ENCODE measurements at regions not wholly inside any gene's neighbourhood (a gene's known extent, or its start where the extent isn't known, plus 50 kb on each side); places are given as distances from the start of the nearest gene placed in this dataset.
A peak's percentile ranks its signal among the peaks of the same experiment; 100 is the strongest.

DNA sequence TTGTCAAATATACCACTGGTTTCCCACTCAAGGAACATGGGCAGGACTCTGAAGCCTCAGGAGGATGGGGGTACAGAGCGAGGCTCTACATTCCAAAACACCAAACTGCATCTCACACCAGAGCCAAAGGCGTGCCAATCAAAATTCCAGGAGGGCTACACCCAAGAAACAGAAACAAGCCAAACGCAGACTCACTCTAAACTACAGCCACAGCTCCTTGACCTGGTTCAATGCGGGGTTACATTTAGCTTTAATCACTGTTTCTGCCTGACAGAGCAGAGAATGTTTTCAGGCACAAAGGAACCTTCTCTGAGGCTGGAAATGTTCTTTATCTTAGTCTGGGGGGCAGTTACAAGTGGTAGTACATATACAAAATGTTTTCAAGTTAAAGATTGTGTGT is 2121.5 kb upstream of the AGA start:
- DNase-seq (ENCODE audit: low spot score), result no peak

DNA sequence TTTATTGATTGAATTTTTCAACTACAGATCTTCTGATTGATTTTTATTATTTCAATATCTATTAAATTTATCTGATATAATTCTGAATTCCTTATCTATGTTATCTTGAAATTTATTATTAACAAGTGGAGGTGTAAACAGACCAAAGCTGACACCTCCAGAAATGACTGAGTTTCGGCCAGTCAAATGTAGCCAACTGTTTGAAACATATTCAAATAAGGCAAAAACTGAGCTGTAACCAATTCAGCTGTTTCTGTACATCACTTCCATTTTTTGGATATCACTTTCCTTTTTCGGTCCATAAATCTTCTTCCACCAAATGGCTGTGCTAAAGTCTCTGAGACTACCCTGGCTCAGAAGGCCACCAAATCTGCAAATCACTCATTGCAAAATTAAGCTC is 2127.3 kb upstream of the AGA start:
- no peak for DNase-seq (ENCODE audit: low spot score)

DNA sequence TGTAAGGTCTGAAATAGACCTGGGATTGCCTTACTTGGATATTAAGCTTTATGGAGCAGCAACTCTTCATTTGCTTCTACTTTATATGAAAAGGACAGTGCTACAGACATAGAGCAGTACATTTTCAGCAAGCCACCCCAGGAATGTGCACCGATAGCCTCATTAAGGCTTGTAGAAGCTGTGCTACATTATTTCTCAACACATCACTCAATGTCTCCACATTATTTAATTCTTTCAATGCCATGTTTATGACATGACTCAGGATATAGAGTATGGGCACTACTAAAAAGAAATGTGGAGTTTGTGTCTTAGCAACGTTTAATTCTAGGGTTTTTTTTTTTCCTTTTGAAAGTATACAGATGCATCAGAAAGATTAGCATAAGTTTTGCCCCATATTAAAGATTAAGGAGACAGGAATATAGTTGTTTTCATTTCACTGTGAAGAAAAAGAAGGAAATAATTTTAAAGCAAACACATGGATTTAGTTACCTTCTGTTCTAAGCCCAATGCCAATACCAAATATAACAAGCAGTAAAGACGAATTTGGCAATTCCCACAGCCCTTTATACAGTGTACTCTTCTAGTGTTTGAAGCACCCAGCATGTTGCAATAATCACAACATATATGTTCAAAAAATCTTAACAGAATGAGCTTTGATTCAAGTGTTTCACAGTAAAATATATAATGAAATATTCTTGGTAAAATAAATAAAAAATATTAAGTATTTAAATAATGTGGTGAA is 2140.1 kb upstream of the AGA start:
- DNase-seq (ENCODE audit: low spot score), result no peak

DNA sequence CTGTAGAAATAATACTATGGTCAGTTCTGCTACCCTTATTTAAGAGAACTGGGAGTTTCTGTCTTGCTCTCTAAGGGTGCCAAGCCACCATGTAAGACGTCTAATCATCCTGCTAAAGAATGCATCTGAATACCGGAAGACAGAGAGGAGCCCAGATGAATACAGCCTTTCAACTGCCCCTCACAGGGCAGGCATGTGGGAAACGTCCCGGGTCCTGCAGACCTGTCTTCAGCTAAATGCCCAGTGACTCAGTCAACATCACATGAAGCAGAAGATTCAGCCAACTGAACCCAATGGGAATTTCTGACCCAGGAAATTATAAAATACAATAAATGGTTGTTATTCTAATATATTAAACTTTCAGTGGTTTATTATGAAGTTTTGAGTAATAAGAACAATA is 2141.0 kb upstream of the AGA start:
- DNase-seq (ENCODE audit: low spot score), result no peak

DNA sequence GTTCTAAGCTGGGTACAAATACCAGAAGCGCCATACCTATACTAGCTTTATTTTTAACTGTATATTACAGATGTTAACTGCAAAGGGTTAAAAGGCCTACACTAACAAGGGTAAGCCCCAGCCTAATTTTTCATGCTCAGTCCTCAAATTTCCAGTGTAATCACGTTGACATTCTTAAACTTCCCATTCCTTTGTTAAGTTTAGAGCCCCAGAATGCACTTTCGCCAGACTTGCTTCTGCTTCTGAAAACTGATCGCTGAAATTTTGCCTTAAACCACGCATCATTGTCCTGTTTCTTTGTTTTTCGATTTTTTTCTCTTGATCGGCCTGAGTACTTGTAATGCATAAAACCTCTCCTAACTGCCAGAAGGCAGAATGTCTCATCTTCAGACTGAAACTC is 2141.9 kb upstream of the AGA start:
- no peak for DNase-seq (ENCODE audit: low spot score)

DNA sequence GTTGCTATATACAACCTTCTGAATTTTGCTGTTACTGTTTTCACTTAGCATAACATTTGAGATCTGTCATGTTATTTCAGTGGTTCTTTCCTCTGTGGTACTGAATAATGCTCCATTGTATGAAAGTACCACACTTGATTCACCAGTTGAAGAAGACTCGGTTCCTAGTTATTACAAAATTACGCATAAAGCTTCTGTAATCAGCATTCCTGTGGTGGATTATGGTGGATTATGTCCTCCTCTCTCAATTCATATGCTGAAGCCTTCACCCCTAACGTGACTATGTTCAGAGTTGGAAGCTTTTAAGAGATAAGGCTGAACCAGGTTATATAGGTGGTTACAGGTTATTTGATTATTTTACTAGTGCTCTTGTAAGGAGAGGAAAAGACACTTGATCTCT is 2143.5 kb upstream of the AGA start:
- DNase-seq (ENCODE audit: low spot score), result no peak

DNA sequence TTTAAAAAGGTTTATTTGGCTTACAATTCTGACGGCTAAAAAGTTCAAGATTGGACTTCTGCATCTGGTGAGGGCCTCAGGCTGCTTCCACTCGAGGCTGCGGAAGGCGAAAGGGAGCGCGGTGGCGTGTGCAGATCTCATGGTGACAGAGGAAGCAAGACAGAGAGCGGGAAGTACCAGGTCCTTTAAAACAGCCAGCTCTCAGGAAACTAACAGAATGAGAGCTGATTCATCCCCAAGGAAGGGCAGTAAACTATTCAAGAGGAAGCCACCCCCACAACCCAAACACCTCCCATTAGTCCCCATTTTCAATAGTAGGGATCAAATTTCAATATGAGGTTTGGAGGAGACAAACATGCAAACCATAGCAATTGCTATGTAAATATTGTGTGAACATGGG is 2144.2 kb upstream of the AGA start:
- DNase-seq (ENCODE audit: low spot score), result no peak

DNA sequence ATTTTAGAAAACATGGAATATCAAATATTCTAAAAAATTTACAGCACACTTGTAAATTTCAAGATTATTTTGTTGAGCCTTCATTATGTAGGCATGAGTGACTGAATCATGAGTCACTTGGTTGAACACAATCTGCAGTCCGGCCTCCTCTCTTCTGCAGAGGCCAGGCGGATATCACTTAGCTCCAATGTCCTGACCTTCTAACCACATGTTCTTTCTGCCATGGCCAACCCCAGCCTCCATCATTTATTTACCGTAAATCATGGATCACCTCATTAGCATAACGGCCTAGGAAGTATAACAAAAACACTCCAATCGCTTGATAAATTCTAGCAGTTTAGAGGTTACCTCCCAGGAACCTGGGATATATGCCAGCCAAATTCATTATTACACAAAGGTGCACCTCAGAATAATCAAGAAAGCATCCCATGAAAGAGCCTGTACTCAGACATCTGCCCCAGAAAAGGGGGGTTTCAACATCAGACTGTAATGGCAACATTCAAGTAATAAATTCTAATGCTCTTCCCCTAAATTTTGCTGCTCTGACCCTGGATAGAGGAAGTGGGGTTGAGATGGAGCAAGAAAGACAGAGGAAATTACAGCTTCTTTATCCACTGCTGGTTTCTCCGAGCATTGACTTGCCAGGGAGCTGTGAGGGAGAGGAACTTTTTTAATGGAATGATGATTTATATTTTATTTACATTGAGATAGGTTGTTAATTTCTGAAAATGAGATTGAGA is 2153.6 kb upstream of the AGA start:
- no peak for DNase-seq (ENCODE audit: low spot score)

DNA sequence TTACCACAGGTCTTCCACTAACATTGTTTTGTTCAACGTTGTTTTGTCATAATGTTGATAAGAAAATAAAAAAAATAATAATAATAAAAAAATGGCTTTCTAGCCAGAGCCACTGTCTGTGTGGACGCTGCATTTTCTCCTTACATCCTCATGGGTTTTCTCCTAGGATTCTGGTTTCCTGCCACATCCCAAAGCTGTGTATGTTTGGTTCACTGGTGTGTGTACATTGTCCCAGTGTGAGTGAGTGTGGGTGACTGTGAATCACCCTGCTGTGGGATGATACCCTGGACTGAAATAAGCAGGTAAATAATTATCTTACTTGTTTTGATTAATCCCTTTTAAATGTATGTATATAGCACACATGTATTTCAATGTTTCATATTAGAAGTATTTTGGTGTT is 2154.4 kb upstream of the AGA start:
- no peak for DNase-seq (ENCODE audit: low spot score)

DNA sequence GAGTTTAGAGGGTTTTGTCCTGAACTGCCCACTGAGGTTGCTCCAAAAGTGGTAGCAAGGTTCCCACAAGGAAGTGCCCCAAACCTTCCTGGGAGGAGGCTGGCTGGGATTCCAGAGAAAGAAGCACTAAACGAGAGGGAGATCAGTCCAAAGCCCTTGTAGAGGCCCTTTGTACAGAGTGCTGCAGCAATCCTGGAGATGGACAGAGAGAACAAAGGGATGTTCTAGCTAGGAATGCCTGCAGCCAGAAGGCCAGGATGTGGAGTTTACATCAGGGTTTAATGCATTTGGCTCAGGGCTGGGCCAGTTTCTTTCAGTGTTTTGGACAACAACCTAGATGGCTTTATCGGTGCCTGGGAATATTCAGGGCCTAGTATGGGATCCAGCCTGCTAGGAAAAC is 2155.1 kb upstream of the AGA start:
- DNase-seq (ENCODE audit: low spot score), result no peak

DNA sequence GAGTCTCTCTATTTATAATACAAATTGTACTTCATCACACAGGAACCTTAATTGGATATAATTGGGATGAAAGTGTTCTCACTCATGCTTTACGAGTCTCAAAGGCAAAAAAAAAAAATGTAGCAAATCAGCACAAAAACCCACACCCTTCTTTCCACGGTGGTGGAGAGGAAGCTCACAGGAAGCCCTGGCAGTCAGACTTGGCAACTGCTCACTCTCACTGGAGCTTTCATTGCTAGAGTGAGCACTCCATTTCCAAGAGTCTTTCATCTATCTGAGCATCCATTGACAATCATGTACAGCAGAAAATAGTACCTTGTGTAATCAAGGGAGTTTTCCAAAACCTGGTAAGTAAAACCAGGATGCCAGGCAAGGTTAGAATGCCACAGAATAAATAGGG is 2159.4 kb upstream of the AGA start:
- DNase-seq (ENCODE audit: low spot score), result no peak

DNA sequence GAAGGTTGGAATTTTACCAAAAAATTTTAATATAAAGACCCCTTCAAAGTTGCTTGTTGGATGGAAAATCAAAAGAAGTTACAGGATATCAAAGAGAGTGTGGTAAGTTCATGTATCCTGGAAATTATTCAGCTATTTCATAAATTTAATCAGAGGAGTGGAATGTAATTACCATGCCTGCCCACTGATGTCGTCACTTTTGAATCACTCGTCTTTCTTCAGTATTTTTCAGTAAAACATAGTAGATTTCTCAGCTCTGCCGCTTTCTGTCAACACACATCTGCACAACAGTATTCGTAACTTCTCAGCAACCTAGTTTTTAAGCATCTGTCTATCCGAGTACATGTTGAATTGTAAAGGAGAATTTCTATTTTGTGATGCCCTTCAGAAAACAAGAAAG is 2163.0 kb upstream of the AGA start:
- no peak for DNase-seq (ENCODE audit: low spot score)

DNA sequence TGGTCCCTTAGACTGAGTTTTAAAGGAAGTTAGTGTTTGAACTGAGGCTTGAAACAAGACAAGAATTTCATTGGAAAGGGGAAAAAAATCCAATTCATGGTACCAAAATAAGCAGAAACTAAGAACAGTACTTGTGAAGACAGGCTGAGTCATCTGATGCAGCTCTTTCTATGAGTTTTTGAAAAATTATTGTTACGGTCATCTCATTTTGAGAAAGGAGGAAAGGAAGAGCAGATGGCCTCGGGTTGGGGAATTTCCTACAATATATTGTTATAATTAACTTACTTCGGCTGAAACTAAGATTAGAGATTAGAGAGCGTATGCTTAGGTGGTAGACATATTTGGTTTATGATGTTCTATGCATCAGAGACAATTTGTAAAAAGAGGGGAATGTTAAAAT is 2164.8 kb upstream of the AGA start:
- DNase-seq (ENCODE audit: low spot score), result peak; percentile 36

DNA sequence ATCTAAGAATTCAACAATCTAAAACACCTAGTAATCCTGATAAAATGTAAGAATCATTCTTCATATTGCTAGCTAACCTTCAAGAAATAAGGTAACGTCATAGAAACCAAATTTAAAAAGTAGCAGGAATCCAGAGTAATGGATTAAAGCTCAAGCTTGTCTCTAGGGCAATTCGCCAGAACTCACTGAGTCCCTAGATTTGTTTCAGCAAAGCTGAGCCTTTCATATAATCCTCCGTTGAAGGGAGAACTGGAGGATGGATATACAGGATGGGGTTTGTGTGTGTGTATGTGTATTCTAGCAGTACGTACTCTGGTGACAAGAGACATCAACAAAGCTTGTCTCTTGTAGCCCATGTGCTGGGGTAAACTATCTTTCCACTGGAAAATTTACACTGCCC is 2173.5 kb upstream of the AGA start:
- no peak for DNase-seq (ENCODE audit: low spot score)

DNA sequence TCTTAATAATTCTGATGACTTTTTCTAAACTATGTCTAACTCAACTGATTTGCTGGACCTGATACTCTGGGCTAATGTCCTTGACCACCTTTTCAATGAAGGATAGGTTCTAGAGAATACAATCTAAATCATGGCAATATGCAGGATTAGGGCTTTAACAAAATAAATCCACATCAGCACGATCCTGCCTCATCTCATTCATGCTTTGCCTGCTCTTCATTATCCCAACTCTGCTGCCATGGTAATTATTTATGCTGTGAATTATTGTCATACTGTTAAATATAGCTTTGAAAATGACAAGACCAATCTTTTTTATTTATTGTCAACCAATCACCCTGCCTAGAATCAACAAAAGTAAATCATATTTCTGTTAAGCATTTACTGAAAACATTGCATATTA is 2176.7 kb upstream of the AGA start:
- no peak for DNase-seq (ENCODE audit: low spot score)

DNA sequence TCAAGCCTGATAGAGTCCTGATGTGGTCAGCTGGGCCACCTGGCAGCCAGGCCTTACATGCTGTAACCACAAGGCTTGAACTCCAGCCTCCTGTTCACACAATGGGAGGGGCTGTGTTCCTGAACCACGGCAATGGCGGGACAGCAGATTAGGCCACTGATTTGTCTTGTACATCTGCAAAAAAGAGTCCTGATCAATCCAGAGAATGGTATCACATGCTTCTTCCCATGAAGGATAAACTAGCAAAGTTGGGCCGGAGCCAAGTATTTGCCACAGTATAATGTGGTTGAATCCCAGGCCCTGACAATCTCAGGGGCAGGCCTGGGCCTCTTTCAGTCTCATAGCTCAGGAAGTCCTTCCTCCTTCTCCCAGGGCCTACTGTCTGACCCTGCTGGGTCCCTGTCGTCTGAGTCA is 2182.5 kb upstream of the AGA start:
- peak; percentile 10 for DNase-seq (ENCODE audit: low spot score)

DNA sequence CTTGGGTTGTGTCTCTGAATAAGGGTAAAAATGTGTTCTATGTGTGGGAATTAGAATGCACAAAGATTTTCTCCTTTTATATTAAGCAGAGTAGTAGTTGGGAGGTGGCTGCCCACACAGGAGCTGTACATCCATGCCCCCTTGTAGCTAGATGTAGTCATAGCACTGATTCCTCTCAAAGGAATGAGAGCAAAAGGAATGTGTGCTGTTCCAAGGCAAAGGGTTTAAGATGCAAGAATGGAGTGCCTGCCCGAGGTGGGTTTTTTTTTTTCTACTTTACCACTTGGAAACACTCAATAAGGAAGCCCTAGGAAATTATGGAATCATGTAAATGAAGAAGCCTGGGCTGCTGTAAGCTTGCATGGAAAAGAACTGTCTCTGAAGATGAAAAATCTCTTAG is 2183.2 kb upstream of the AGA start:
- no peak for DNase-seq (ENCODE audit: low spot score)

DNA sequence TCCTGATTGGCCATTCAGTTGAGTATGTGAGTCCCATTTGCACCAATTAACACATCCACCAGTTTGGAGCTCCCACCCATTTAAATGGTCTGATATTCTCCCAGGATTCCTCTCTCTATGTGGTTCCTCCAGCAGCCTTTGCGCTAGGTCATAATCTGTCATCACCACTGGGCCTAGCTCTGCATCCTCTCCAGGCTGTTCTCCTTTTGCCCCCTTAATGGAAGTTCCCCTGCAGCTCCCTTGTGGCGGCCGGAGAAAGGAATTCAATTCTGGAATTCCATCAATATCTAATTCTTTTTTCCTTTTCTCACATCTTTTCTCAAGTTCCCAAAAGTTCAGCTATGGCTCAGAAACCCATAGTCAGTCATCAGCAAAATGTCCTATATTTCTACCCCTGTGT is 2184.4 kb upstream of the AGA start:
- DNase-seq (ENCODE audit: low spot score), result peak; percentile 15

DNA sequence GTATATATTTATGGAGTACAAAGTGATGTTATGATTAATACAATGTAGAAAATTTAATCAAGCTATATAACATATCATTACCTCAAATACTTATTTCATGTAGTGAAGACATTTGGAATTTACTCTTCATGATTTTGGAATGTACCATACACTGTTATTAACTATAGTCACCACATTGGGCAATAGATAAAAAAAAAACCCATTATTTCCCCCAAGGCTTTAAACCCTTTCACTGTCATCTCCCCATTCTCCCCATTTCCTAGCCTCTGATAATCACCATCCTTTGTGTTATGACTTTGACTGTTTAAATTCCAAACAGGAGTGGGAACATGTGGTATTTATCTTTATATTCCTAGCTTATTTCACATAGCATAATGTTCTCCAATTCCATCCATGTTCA is 2189.1 kb upstream of the AGA start:
- DNase-seq (ENCODE audit: low spot score), result no peak

DNA sequence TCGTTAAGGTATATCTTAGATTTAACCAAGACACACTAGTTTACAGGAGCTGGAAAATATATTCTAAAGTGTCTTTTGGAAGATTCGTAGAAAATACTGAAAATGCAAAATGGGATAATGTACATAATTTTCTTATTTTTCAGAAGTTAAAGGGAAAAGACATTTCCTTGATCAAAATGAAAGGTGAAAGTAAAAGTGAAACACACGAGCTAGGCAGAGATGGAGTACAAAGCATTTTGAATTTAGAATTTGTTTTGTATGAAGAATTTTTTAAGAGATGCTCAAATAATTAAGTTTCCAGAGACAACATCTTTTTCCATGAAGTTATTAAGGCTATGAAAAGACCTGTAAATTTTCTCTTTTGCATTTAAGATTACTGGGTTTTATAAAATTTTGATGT is 2192.6 kb upstream of the AGA start:
- no peak for DNase-seq (ENCODE audit: low spot score)

DNA sequence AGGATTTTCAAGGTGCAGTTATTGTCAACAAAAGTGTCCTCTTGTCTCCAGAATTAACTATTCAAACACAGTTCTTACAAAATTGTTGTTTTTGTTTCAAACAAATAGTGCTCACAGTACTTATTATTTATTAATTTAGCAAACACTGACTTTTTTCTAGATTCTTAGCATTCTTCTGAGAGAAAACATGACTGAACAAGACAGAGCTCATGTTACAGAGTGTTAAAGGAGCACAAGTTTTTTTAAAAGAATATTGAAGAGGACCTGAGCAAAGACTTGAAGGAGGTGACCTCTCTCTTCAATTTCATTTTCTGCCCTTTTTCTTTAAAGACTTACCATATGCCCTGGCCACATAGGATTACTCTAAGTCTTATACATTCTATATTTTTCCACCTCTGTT is 2220.3 kb upstream of the AGA start:
- DNase-seq (ENCODE audit: low spot score), result no peak

DNA sequence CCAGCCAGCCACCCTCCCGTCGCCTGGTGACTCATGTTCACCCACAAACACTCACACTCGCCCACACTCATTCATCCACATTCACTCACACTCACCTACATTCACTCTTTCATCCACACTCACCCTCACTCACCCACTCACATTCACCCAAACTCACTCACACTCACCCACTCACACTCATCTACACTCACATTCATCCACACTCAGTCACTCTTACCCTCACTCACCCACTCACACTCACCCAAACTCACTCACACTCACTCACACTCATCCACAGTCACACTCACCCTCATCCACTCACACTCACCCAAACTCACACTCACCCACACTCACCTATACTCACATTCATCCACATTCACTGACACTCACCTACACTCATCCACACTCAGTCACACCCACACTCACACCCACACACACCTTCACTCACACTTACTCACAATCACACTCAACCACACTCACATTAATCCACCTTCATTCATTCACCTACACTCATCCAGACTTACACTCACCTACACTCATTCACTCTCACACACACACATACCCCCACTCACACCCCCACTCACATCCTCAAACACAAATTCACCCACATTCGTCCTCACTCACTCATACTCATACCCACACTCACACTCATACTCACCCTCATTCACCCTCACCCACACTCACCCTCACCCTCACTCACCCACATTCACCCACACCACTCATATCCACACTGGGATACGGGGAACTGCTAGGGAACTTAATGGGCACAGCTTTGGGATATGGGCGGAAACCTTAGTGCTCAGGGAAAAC is 2221.6 kb upstream of the AGA start:
- no peak for DNase-seq (ENCODE audit: low spot score)
